ENCODE measurements at regions not wholly inside any gene's neighbourhood (a gene's known extent, or its start where the extent isn't known, plus 50 kb on each side); places are given as distances from the start of the nearest gene placed in this dataset.

- DNase-seq (ENCODE audit: insufficient read length), result no peak
- TF ChIP-seq TAF1 (IDR thresholded peaks at IDR 0.05; ENCODE audit: borderline replicate concordance, low read depth, low read length), result no peak
- TF ChIP-seq POLR2A (IDR thresholded peaks at IDR 0.05; ENCODE audit: low read depth, low read length), result no peak
- no peak for TF ChIP-seq POLR2AphosphoS5 (IDR thresholded peaks at IDR 0.05; ENCODE audit: low read depth, low read length)
- no peak for FAIRE-seq
Measured at GRCh38 chr2:14925471-14925870, 293.0 kb downstream of the LRATD1 start.

GRCh38 chr2:14927021-14927564, 294.6 kb downstream of the LRATD1 start:
- FAIRE-seq (no peak), DNase-seq (ENCODE audit: insufficient read length) (no peak)
- no peak for TF ChIP-seq POLR2AphosphoS5 (IDR thresholded peaks at IDR 0.05; ENCODE audit: low read depth, low read length)
- TF ChIP-seq POLR2A (IDR thresholded peaks at IDR 0.05; ENCODE audit: low read depth, low read length), result no peak
- no peak for TF ChIP-seq TAF1 (IDR thresholded peaks at IDR 0.05; ENCODE audit: borderline replicate concordance, low read depth, low read length)

GRCh38 chr2:14928056-14928455, 295.5 kb downstream of the LRATD1 start:
- FAIRE-seq (no peak), DNase-seq (ENCODE audit: insufficient read length) (no peak)
- TF ChIP-seq TAF1 (IDR thresholded peaks at IDR 0.05; ENCODE audit: borderline replicate concordance, low read depth, low read length) (no peak), POLR2A (IDR thresholded peaks at IDR 0.05; ENCODE audit: low read depth, low read length) (no peak), POLR2AphosphoS5 (IDR thresholded peaks at IDR 0.05; ENCODE audit: low read depth, low read length) (no peak)

GRCh38 chr2:14930441-14930840, 297.9 kb downstream of the LRATD1 start:
- TF ChIP-seq POLR2AphosphoS5 (IDR thresholded peaks at IDR 0.05; ENCODE audit: low read depth, low read length), result no peak
- no peak for TF ChIP-seq TAF1 (IDR thresholded peaks at IDR 0.05; ENCODE audit: borderline replicate concordance, low read depth, low read length)
- TF ChIP-seq POLR2A (IDR thresholded peaks at IDR 0.05; ENCODE audit: low read depth, low read length), result no peak
- FAIRE-seq, result no peak
- no peak for DNase-seq (ENCODE audit: insufficient read length)

- DNase-seq (ENCODE audit: insufficient read length) (no peak), FAIRE-seq (no peak)
- TF ChIP-seq TAF1 (IDR thresholded peaks at IDR 0.05; ENCODE audit: borderline replicate concordance, low read depth, low read length), result no peak
- no peak for TF ChIP-seq POLR2A (IDR thresholded peaks at IDR 0.05; ENCODE audit: low read depth, low read length)
- no peak for TF ChIP-seq POLR2AphosphoS5 (IDR thresholded peaks at IDR 0.05; ENCODE audit: low read depth, low read length)
Measured at GRCh38 chr2:14932285-14932684, 299.8 kb downstream of the LRATD1 start.

GRCh38 chr2:14933753-14934152, 301.2 kb downstream of the LRATD1 start:
- no peak for TF ChIP-seq TAF1 (IDR thresholded peaks at IDR 0.05; ENCODE audit: borderline replicate concordance, low read depth, low read length)
- TF ChIP-seq POLR2AphosphoS5 (IDR thresholded peaks at IDR 0.05; ENCODE audit: low read depth, low read length), result no peak
- TF ChIP-seq POLR2A (IDR thresholded peaks at IDR 0.05; ENCODE audit: low read depth, low read length), result no peak
- FAIRE-seq, result no peak

GRCh38 chr2:14936426-14936825, 303.9 kb downstream of the LRATD1 start:
- no peak for FAIRE-seq
- TF ChIP-seq POLR2AphosphoS5 (IDR thresholded peaks at IDR 0.05; ENCODE audit: low read depth, low read length), result no peak
- TF ChIP-seq POLR2A (IDR thresholded peaks at IDR 0.05; ENCODE audit: low read depth, low read length), result no peak
- no peak for TF ChIP-seq TAF1 (IDR thresholded peaks at IDR 0.05; ENCODE audit: borderline replicate concordance, low read depth, low read length)
- no peak for DNase-seq (ENCODE audit: insufficient read length)

More at GRCh38 chr2:14933753-14934152, 301.2 kb downstream of the LRATD1 start:
- no peak for DNase-seq (ENCODE audit: insufficient read length)

GRCh38 chr2:14937336-14937735, 304.8 kb downstream of the LRATD1 start:
- no peak for TF ChIP-seq TAF1 (IDR thresholded peaks at IDR 0.05; ENCODE audit: borderline replicate concordance, low read depth, low read length)
- TF ChIP-seq POLR2A (IDR thresholded peaks at IDR 0.05; ENCODE audit: low read depth, low read length), result no peak
- TF ChIP-seq POLR2AphosphoS5 (IDR thresholded peaks at IDR 0.05; ENCODE audit: low read depth, low read length), result no peak
- no peak for DNase-seq (ENCODE audit: insufficient read length)
- no peak for FAIRE-seq

GRCh38 chr2:14941151-14941631, 308.7 kb downstream of the LRATD1 start:
- no peak for FAIRE-seq
- no peak for TF ChIP-seq TAF1 (IDR thresholded peaks at IDR 0.05; ENCODE audit: borderline replicate concordance, low read depth, low read length)
- no peak for DNase-seq (ENCODE audit: insufficient read length)

GRCh38 chr2:14942987-14943386, 310.5 kb downstream of the LRATD1 start:
- TF ChIP-seq TAF1 (IDR thresholded peaks at IDR 0.05; ENCODE audit: borderline replicate concordance, low read depth, low read length), result no peak
- no peak for TF ChIP-seq POLR2AphosphoS5 (IDR thresholded peaks at IDR 0.05; ENCODE audit: low read depth, low read length)
- TF ChIP-seq POLR2A (IDR thresholded peaks at IDR 0.05; ENCODE audit: low read depth, low read length), result no peak
- DNase-seq (ENCODE audit: insufficient read length) (no peak), FAIRE-seq (no peak)

- DNase-seq (ENCODE audit: insufficient read length) (no peak), FAIRE-seq (no peak)
- TF ChIP-seq POLR2AphosphoS5 (IDR thresholded peaks at IDR 0.05; ENCODE audit: low read depth, low read length), result no peak
- TF ChIP-seq TAF1 (IDR thresholded peaks at IDR 0.05; ENCODE audit: borderline replicate concordance, low read depth, low read length), result no peak
- no peak for TF ChIP-seq POLR2A (IDR thresholded peaks at IDR 0.05; ENCODE audit: low read depth, low read length)
Measured at GRCh38 chr2:14944562-14945346, 312.2 kb downstream of the LRATD1 start.

Measured in GM12892 (cell line).